Motor neuron (in vitro differentiated cells): ENCODE measurements at regions not wholly inside any gene's neighbourhood (a gene's known extent, or its start where the extent isn't known, plus 50 kb on each side); places are given as distances from the start of the nearest gene placed in this dataset.
"Not testable (repeated sequence)": the region's sequence is repeated elsewhere in the genome, so short reads cannot be mapped to it uniquely, and the experiment has no call there.

Experiments
- ATAC-seq, 8 experiments: fragments of 200-7000 bp; cut with Tn5 transposase; replicated peaks in 6 of 8; 2 replicates each; pipeline ENCODE4 v1.8.0; 2021; ENCODE audit warnings: mild to moderate bottlenecking in 8 of 8, moderate library complexity in 8 of 8
- H3K27ac ChIP-seq, 2 donors: fragments of 250-450 bp; sonication (Bioruptor Pico); 2 replicates each; pipeline ENCODE4 v1.9.0; 2021; ENCODE audit warnings: antibody characterized with exemption in 2 of 2, mild to moderate bottlenecking in 2 of 2, moderate library complexity in 1 of 2
- H3K4me1 ChIP-seq, 2 donors: fragments of 250-450 bp; sonication (Bioruptor Pico); replicated peaks in 1 of 2; 2 replicates each; pipeline ENCODE4 v1.6.1; 2021; ENCODE audit warnings: antibody characterized with exemption in 2 of 2, mild to moderate bottlenecking in 2 of 2, moderate library complexity in 1 of 2
- H3K4me3 ChIP-seq, 5 donors: fragments of 250-450 bp; sonication (Bioruptor Pico); 2 replicates each; pipeline ENCODE4 v1.9.0; 2021; ENCODE audit warnings: antibody characterized with exemption in 5 of 5, mild to moderate bottlenecking in 5 of 5, moderate library complexity in 4 of 5
- whole genome bisulfite sequencing, 10 experiments: fragments of 450-650 bp; shearing (Covaris generic); methylation state at CpG; one replicate each; pipeline ENCODE4 v1.0.0; 2022; 5-methylcytosine and 5-hydroxymethylcytosine counted together
- in situ Hi-C, 9 experiments: fragments of 400-800 bp; cut with MboI; loops; one replicate each; pipeline ENCODE4 v1.15.0; 2021; ENCODE audit warnings: low sequenced_read_pairs in 9 of 9, low pct_unique_long_range_greater_than_20kb in 2 of 9; ENCODE audit not compliant: unreplicated experiment in 9 of 9

DNA sequence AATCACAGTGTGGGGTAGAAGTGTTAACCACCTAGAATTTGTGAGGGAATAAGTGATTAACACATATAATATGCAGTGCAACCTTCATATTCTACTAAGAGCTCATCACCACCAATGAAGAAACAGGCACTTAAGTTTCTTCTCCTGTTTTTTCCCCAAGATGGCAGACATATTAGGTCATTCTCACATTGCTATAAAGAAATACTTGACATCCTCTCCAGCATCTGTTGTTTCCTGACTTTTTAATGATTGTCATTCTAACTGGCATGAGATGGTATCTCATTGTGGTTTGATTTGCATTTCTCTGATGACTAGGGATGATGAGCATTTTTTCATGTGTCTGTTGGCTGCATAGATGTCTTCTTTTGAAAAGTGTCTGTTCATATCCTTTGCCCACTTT is 301.5 kb upstream of the CLEC14A start:
- in situ Hi-C loops, H3K27ac ChIP-seq, H3K4me1 ChIP-seq, ATAC-seq, H3K4me3 ChIP-seq: not testable (repeated sequence)

DNA sequence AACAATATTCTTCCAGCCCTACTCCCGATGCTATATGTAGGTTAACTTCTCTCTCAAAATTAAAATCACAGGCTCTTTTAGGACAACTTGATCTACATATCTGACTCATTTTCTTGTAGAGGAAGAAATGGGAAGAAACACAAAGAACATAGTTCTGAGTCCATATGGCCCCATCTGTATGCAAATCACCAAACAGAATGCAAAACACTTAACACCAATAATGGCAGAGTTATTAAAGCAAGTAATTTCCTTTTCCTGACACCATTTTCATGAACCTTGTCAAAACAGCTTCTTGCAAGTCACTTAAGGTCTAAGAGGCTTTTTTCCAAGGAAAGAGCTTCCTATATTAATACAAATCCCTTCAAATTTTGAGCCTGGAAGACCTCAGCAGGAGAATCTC is 300.4 kb upstream of the CLEC14A start:
- Histone ChIP-seq H3K4me1 (no peaks in the 10 kb centered on the region), H3K27ac (no peak overlapping the region), H3K4me3 (no peak overlapping the region)
- ATAC-seq: peak in 2 of 8 experiments; percentile 43 to 58
- in situ Hi-C loops: no loop called here
- WGBS, 10 experiments: 0 to 100% (median 44%) methylated on average over 1 of the region's 1 CpG; no CpG with 5 or more reads in 1 of the 10 experiments

DNA sequence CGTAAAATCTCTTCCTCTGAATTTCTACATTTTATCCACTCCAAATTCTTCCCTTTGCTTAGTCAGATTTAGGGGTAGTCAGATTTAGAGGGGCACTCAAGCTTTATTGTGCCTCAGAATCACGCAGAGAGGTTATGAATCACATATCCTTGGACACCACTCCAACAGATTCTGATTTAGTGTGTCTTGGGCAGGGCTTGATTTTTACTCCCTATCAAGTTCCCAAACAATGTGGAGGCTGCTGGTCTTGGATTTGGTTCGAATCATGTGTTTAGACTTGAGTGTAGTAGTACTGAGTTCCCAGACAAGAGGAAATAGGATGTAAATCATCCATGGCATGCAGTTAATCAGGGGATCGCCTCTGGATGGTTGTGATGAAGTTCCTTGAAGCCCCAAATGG is 298.1 kb upstream of the CLEC14A start:
- 19 to 91% (median 64%) methylated on average over 1 to 4 of the region's 4 CpGs; no CpG with 5 or more reads in 2 of the 10 experiments for WGBS, 10 experiments
- Histone ChIP-seq H3K4me1 (no peaks in the 10 kb centered on the region), H3K27ac (no peak overlapping the region), H3K4me3 (no peak overlapping the region)
- in situ Hi-C loops: no loop called here
- ATAC-seq: no peak

DNA sequence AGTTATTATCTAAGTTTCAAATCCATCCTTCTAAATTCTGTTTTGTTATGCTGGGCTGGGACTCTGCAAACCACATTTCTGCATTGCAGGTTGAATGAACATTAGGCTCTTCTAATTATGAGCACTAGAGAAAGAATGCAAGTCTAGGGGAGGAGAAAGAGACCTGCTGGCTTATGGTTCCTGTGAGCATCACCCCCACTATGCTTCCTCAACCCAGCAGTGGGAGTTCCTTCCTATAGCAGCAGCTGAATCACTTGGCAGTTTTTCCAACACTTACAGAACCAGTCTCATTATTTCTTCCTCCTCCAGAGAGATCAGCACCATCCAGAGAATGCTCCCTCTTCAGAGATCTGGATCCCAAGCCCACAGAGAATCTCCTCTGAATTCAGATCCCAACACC is 297.7 kb upstream of the CLEC14A start:
- Histone ChIP-seq H3K4me3 (no peak overlapping the region), H3K4me1 (no peaks in the 10 kb centered on the region), H3K27ac (no peak overlapping the region)
- in situ Hi-C loops: no loop called here
- ATAC-seq: peak in 2 of 8 experiments; percentile 27 to 58

DNA sequence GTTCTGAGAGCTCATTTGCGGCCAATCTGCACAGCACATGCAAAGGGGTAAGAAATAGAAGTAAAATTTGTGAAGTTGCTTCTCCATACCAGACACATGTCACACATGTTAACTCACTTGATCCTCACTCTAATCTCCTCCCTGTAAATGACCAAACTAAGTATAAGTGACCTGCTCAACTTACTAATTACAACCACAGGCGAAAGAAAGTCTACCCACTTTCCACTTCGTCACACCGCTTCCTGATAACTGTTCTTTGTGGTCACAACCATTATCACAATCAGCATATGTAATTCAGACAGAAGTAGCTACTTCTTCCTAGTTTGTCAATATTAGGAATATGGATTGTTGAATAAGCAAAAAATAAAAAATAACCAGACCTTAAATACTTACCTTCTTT is 293.7 kb upstream of the CLEC14A start:
- in situ Hi-C loops: no loop called here
- no peak overlapping the region for H3K4me3 ChIP-seq
- 74 to 98% (median 90%) methylated on average over 1 to 4 of the region's 4 CpGs; no CpG with 5 or more reads in 3 of the 10 experiments for WGBS, 10 experiments
- no peaks in the 10 kb centered on the region for H3K4me1 ChIP-seq
- ATAC-seq: no peak
- no peak overlapping the region for H3K27ac ChIP-seq

DNA sequence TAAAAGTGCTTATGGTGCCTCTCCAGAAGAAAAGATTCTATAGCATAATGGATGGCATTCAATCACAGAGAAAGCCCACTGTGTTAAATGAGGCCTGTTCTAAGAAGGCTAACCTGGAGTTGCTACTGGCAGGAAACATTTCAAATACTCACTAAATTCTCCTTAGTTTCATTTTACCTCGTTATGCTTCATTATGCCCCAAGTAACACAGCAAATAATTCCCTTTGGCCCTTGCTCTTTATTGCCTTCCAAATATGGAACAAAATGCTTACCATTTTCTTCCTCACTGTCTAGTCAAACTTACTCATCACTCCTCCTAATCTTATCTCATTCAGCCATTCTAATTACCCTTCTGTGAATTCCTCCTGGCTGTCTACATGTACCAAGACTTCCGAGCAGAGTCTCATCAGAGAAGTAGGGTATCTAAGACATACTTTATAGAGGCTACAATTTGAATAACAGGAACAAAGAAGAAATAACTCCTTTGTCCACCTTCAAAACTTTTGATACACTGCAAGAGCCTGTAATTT is 292.1 kb upstream of the CLEC14A start:
- Histone ChIP-seq H3K4me3 (no peak overlapping the region), H3K4me1 (no peaks in the 10 kb centered on the region), H3K27ac (no peak overlapping the region)
- no peak for ATAC-seq
- in situ Hi-C loops: no loop called here
- WGBS, 10 experiments: 33 to 100% (median 80%) methylated on average over 1 to 2 of the region's 2 CpGs; no CpG with 5 or more reads in 1 of the 10 experiments

DNA sequence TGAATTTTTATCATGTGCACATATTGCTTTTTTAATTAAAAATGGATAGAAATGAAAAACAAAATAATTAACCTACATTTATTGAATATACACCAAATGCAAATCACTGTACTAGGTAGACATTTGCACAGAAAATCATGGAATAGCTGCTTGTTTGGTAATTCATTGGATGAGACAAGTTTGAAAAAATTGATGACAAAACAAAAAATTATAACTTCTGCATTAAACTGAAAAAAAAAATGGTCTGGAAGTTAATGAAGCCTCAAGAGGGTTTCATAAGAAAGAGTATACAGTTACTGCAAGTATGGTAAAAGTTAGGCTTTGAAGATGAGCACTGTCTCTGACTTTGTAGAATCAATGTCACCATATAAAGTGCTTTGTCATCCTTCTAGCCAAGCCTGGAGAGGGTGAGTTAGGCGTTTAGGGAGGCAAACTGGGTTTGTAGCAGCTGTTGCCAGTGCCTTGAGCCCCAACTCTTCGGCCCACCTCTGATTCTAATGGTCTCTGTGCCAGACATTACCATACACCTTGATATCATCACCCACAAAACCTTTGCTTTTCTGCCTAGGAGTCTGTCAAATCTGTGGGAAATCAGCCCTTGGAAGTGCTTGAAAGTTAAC is 291.1 kb upstream of the CLEC14A start:
- 13 to 81% (median 74%) methylated on average over 1 to 2 of the region's 2 CpGs; no CpG with 5 or more reads in 4 of the 10 experiments for WGBS, 10 experiments
- no peak for ATAC-seq
- H3K27ac ChIP-seq: no peak overlapping the region
- in situ Hi-C loops: no loop called here
- no peaks in the 10 kb centered on the region for H3K4me1 ChIP-seq
- H3K4me3 ChIP-seq: no peak overlapping the region

DNA sequence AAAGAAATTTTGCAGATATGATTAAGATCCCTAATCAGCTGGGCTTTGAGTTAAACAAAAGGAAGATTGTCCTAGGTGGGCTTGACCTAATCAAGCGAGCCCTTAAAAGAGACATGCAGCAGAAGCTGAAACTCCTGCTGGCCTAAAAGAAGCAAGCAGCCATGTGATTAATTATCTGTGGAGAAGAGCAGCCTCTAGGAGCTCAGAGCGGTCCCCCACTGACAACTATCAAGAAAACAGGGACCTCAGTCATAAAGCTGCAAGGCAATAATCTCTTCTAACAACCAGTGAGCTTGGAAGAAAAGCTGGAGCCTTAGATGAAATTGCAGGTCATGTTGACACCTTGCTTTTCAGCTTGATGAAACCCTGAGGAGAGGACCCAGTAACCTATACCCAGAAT is 288.9 kb upstream of the CLEC14A start:
- 31 to 79% (median 62%) methylated on average over 1 to 2 of the region's 2 CpGs; no CpG with 5 or more reads in 2 of the 10 experiments for WGBS, 10 experiments
- Histone ChIP-seq H3K4me3 (no peak overlapping the region), H3K4me1 (no peaks in the 10 kb centered on the region), H3K27ac (no peak overlapping the region)
- ATAC-seq: no peak
- in situ Hi-C loops: no loop called here

DNA sequence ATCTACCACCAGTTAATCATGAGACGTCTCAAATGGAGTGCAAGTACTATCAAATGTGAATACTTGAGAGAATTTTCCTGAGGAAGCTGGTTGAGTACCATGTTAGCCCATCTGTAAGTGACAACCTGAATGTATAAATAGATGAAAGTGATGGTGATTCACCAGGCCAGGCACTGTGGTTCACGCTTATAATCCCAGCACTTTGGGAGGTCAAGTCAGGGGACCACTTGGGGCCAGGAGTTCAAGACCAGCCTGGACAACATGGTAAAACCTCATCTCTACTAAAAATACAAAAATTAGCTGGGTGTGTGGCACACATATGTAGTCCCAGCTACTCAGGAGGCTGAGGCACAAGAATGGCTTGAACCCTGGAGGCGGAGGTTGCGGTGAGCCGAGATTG is 288.0 kb upstream of the CLEC14A start:
- in situ Hi-C loops, H3K4me3 ChIP-seq, H3K4me1 ChIP-seq, H3K27ac ChIP-seq, ATAC-seq: not testable (repeated sequence)
- WGBS, 10 experiments: 80 to 100% (median 91%) methylated on average over 3 to 4 of the region's 5 CpGs; no CpG with 5 or more reads in 3 of the 10 experiments

DNA sequence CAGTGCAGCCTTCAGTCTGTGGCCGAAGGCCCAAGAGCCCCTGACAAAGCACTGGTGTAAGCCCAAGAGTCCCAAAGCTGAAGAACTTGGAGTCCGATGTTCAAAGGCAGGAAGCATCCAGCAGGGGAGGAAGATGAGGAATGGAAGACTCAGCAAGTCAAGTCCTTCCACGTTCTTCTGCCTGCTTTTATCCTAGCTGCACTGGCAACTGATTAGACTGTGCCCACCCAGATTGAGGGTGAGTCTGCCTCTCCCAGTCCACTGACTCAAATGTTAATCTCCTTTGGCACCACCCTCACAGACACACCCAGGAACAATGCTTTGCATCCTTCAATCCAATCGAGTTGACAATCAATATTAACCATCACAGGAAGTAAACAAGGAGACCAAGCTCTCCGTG is 282.2 kb upstream of the CLEC14A start:
- 10 to 90% (median 66%) methylated on average over 1 to 4 of the region's 5 CpGs; no CpG with 5 or more reads in 1 of the 10 experiments for WGBS, 10 experiments
- H3K27ac ChIP-seq, H3K4me3 ChIP-seq, H3K4me1 ChIP-seq, in situ Hi-C loops, ATAC-seq: not testable (repeated sequence)

DNA sequence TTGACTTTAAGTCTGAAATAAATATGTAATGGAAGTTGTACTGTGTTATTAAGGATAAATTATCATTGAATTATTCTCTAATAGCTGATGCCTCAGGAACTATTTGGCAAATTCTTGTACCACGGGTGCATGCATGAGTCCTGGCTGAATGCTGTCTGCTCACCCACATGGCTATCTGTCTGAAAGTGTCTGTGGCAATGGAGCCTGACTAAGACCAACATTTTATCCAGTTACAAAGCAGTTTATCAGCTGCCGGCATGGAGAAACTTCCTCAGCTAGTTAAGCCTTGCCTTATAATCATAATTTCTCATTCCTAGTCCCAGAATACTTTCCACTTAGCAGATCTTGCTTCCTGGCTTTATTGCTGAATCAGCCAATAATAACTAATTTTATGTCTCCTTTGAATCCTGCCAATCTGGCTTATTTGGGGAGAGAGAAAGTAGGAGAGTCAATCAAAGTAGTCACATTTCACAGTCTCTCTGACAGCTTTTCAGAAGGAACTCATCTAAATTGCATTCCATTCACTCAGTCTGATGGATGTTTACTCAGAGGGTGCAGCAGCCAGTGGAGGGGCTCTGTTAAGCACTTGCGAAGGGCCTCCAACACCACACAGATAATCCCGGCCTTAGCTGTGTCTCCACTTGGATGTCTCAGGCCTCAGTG is 280.6 kb upstream of the CLEC14A start:
- 5 to 83% (median 54%) methylated on average over 1 to 4 of the region's 4 CpGs for WGBS, 10 experiments
- peak in 2 of 8 experiments; percentile 23 to 67 for ATAC-seq
- in situ Hi-C loops: no loop called here
- no peak overlapping the region for H3K4me3 ChIP-seq
- no peaks in the 10 kb centered on the region for H3K4me1 ChIP-seq
- H3K27ac ChIP-seq: no peak overlapping the region

DNA sequence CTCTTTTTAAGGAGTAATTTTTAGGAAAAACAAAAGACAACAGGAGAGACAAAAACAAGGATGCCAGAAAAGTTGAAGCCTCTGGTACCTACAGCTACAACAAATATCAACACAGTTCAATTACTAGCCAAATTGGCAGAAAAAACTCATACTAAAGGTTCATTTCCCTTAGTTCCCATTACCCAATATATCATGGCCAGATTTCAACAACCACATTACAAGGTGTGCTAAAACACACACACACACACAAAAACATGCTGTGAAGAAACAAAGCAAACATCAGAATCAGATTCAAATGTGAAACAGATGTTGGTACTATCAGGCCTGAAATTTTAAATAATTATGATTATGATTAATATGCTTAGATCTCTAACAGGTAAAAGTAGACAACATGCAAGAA is 272.7 kb upstream of the CLEC14A start:
- H3K27ac ChIP-seq: no peak overlapping the region
- ATAC-seq: no peak
- in situ Hi-C loops: no loop called here

DNA sequence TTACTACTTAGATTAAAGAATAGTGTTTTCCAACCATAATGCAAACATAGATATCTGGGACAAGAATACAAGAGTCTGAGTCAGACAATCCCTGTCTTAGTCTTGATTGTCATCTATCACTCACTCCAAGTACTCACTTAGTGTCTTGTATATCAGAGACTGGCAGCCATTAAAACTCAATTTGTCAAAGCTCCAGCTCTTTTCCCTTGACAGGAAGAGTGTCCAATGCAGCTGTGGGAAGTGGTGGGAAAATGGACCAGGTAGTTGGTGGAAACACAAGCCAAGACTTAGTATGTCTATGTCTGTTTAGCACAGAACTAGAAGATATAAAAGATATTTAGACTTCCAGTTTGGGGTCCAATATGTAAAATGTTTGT is 271.6 kb upstream of the CLEC14A start:
- ATAC-seq: no peak
- H3K4me3 ChIP-seq: no peak overlapping the region
- H3K4me1 ChIP-seq: no peaks in the 10 kb centered on the region
- in situ Hi-C loops: no loop called here
- H3K27ac ChIP-seq: no peak overlapping the region

More for the DNA sequence above, 272.7 kb upstream of the CLEC14A start:
- Histone ChIP-seq H3K4me1 (no peaks in the 10 kb centered on the region), H3K4me3 (no peak overlapping the region)
